ENCODE measurements at regions not wholly inside any gene's neighbourhood (a gene's known extent, or its start where the extent isn't known, plus 50 kb on each side); places are given as distances from the start of the nearest gene placed in this dataset.
"Not testable (repeated sequence)": the region's sequence is repeated elsewhere in the genome, so short reads cannot be mapped to it uniquely, and the experiment has no call there.

GRCh38 chr6:85356743-85357142, 93.1 kb upstream of the NT5E start:
- DNase-seq: not testable (repeated sequence)

GRCh38 chr6:85355816-85356215, 94.1 kb upstream of the NT5E start:
- DNase-seq: no peak

- DNase-seq: peak; percentile 90
Measured at GRCh38 chr6:85354761-85355618, 94.9 kb upstream of the NT5E start.

- no peak for DNase-seq
Measured at GRCh38 chr6:85353012-85353411, 96.9 kb upstream of the NT5E start.

GRCh38 chr6:85348643-85349042, 101.2 kb upstream of the NT5E start:
- DNase-seq: peak; percentile 37

- DNase-seq: no peak
Measured at GRCh38 chr6:85347812-85348211, 102.1 kb upstream of the NT5E start.

GRCh38 chr6:85346196-85346595, 103.7 kb upstream of the NT5E start:
- no peak for DNase-seq

GRCh38 chr6:85344996-85345395, 104.9 kb upstream of the NT5E start:
- no peak for DNase-seq

GRCh38 chr6:85343428-85343827, 106.5 kb upstream of the NT5E start:
- DNase-seq: no peak

- no peak for DNase-seq
Measured at GRCh38 chr6:85329196-85329595, 120.7 kb upstream of the NT5E start.

GRCh38 chr6:85325811-85326210, 124.1 kb upstream of the NT5E start:
- DNase-seq: not testable (repeated sequence)

- peak; percentile 89 for DNase-seq
Measured at GRCh38 chr6:85323435-85324040, 126.3 kb upstream of the NT5E start.

- no peak for DNase-seq
Measured at GRCh38 chr6:85322446-85323105, 127.3 kb upstream of the NT5E start.

GRCh38 chr6:85321906-85322305, 128.0 kb upstream of the NT5E start:
- DNase-seq: no peak

GRCh38 chr6:85314586-85314985, 135.3 kb upstream of the NT5E start:
- DNase-seq: no peak

GRCh38 chr6:85300581-85300980, 149.3 kb upstream of the NT5E start:
- no peak for DNase-seq

- DNase-seq: no peak
Measured at GRCh38 chr6:85298553-85298952, 151.3 kb upstream of the NT5E start.

GRCh38 chr6:85291326-85291725, 158.6 kb upstream of the NT5E start:
- no peak for DNase-seq

- DNase-seq: no peak
Measured at GRCh38 chr6:85287654-85288053, 162.2 kb upstream of the NT5E start.

- DNase-seq: no peak
Measured at GRCh38 chr6:85287158-85287557, 162.7 kb upstream of the NT5E start.

- not testable (repeated sequence) for DNase-seq
Measured at GRCh38 chr6:85286507-85286906, 163.4 kb upstream of the NT5E start.

- no peak for DNase-seq
Measured at GRCh38 chr6:85285934-85286333, 163.9 kb upstream of the NT5E start.

- DNase-seq: no peak
Measured at GRCh38 chr6:85285114-85285513, 164.8 kb upstream of the NT5E start.

- DNase-seq: no peak
Measured at GRCh38 chr6:85283436-85283835, 166.4 kb upstream of the NT5E start.
